KMS-11 (cell line): ENCODE measurements at regions not wholly inside any gene's neighbourhood (a gene's known extent, or its start where the extent isn't known, plus 50 kb on each side); places are given as distances from the start of the nearest gene placed in this dataset.

Experiments
- H2AFZ ChIP-seq: fragments of 200-600 bp; sonication (generic); 2 replicates; pipeline ENCODE4 v1.6.1; 2016; ENCODE audit warnings: antibody characterized with exemption, mixed run types, low read depth
- H3K27ac ChIP-seq: fragments of 200-600 bp; sonication (generic); 2 replicates; pipeline ENCODE4 v1.6.1; 2016; ENCODE audit warnings: mild to moderate bottlenecking, mixed run types
- H3K27me3 ChIP-seq: fragments of 200-600 bp; sonication (generic); 2 replicates; pipeline ENCODE4 v1.6.1; 2017; ENCODE audit warnings: mild to moderate bottlenecking, low read depth, mixed run types, moderate library complexity; ENCODE audit not compliant: insufficient read depth
- H3K36me3 ChIP-seq: fragments of 200-600 bp; sonication (generic); 2 replicates; pipeline ENCODE4 v1.6.1; 2017; ENCODE audit warnings: mild to moderate bottlenecking, mixed run types; ENCODE audit not compliant: insufficient read depth
- H3K4me1 ChIP-seq: fragments of 200-600 bp; sonication (generic); 2 replicates; pipeline ENCODE4 v1.6.1; 2016; ENCODE audit warnings: mild to moderate bottlenecking, low read depth, mixed run types; ENCODE audit not compliant: poor library complexity, severe bottlenecking
- H3K4me2 ChIP-seq: fragments of 200-600 bp; sonication (generic); 2 replicates; pipeline ENCODE4 v1.7.0; 2016; ENCODE audit warnings: mild to moderate bottlenecking, mixed run types
- H3K4me3 ChIP-seq: fragments of 200-600 bp; sonication (generic); IDR thresholded peaks from 2 replicates; pipeline ENCODE4 v1.6.1; 2017; ENCODE audit warnings: low read depth, low read length, mixed read lengths; ENCODE audit not compliant: insufficient read depth
- H3K79me2 ChIP-seq: fragments of 200-600 bp; sonication (generic); 2 replicates; pipeline ENCODE4 v1.6.1; 2016; ENCODE audit warnings: low read depth, mixed run types; ENCODE audit not compliant: insufficient read depth
- H3K9ac ChIP-seq: fragments of 200-600 bp; sonication (generic); 2 replicates; pipeline ENCODE4 v1.6.1; 2016; ENCODE audit warnings: mild to moderate bottlenecking, mixed run types
- H4K20me1 ChIP-seq: fragments of 200-600 bp; sonication (generic); 2 replicates; pipeline ENCODE4 v1.6.1; 2016; ENCODE audit warnings: mild to moderate bottlenecking, mixed run types; ENCODE audit not compliant: insufficient read depth
- TF ChIP-seq, protein P1 (sequence below): fragments of 200-600 bp; sonication (generic); conservative IDR thresholded peaks from 2 replicates; pipeline ENCODE4 v1.6.1; 2017; ENCODE audit warnings: low read depth, mild to moderate bottlenecking, antibody characterized with exemption, low read length, moderate library complexity, mixed read lengths

DNA sequence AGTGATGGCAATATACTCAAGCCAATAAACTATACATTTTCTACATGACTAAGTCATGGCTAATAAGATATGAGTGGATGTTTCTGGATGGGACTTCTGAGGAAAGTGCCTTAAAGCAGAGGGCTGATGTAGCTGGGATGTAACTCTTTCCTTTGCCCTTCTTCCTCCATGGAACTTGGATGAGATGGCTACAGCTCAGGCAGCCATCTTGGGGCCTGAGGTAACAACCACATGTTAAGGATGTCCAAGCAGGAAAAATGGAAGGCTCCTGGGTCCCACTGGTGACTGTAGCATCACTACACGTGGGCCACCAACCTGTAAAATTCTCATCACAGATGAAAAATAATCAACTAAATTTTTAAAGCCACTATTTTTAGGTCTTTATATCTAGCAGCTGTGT is 54.4 kb upstream of the GRIP1 start:
- TF ChIP-seq, protein P1, sequence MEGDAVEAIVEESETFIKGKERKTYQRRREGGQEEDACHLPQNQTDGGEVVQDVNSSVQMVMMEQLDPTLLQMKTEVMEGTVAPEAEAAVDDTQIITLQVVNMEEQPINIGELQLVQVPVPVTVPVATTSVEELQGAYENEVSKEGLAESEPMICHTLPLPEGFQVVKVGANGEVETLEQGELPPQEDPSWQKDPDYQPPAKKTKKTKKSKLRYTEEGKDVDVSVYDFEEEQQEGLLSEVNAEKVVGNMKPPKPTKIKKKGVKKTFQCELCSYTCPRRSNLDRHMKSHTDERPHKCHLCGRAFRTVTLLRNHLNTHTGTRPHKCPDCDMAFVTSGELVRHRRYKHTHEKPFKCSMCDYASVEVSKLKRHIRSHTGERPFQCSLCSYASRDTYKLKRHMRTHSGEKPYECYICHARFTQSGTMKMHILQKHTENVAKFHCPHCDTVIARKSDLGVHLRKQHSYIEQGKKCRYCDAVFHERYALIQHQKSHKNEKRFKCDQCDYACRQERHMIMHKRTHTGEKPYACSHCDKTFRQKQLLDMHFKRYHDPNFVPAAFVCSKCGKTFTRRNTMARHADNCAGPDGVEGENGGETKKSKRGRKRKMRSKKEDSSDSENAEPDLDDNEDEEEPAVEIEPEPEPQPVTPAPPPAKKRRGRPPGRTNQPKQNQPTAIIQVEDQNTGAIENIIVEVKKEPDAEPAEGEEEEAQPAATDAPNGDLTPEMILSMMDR, result no peak
- Histone ChIP-seq H3K27me3 (no peaks in the 10 kb centered on the region), H3K4me2 (no peak overlapping the region), H2AFZ (no peak overlapping the region), H3K27ac (no peak overlapping the region), H3K79me2 (no peaks in the 10 kb centered on the region), H3K9ac (no peak overlapping the region), H3K4me1 (no peaks in the 10 kb centered on the region), H3K36me3 (no peaks in the 10 kb centered on the region), H3K4me3 (no peak overlapping the region), H4K20me1 (no peaks in the 10 kb centered on the region)

DNA sequence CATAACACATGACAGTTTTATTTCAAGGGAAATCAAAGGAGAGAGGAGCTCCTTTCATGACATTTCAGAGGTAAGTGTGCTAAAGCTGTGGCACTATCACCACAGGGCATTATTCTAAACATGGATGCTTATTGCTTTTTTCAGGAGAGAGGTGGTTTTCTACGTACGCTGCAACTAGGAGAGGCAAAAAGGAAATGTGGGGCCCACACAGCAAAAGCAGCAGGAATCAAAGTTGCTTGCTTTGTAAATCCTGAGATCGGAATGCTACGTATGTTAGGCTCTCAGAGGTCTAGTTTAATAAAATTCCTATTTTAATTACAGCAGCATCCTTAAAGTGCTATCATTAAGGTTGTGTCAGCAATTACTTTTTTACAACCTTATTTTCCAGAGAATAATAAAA is 55.0 kb upstream of the GRIP1 start:
- TF ChIP-seq, protein P1, result no peak
- no peaks in the 10 kb centered on the region for H4K20me1 ChIP-seq
- no peaks in the 10 kb centered on the region for H3K36me3 ChIP-seq
- H3K27me3 ChIP-seq, result no peaks in the 10 kb centered on the region
- H3K27ac ChIP-seq, result no peak overlapping the region
- H3K9ac ChIP-seq, result no peak overlapping the region
- H3K4me2 ChIP-seq, result no peak overlapping the region
- H3K4me3 ChIP-seq, result no peak overlapping the region
- H3K4me1 ChIP-seq, result no peaks in the 10 kb centered on the region
- no peaks in the 10 kb centered on the region for H3K79me2 ChIP-seq
- no peak overlapping the region for H2AFZ ChIP-seq

DNA sequence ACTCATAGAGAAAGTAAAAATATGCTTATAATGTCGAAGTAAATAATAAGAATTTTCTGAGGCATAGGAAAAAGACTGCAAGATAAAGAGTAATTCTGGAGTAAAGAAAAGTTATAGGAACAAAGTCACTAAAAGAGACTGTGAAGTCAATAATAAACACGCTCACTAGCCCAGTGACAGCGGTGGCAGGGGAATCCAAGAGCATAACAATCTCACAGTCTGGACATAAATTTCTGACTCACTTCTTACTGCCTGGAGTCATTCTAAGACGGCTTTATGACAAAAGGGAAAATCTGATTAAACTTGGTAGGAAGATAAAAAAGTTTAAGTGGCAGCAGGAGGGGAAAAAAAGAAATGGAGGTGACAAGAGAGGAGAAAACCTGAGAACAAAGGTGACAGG is 56.4 kb upstream of the GRIP1 start:
- H3K79me2 ChIP-seq, result no peaks in the 10 kb centered on the region

DNA sequence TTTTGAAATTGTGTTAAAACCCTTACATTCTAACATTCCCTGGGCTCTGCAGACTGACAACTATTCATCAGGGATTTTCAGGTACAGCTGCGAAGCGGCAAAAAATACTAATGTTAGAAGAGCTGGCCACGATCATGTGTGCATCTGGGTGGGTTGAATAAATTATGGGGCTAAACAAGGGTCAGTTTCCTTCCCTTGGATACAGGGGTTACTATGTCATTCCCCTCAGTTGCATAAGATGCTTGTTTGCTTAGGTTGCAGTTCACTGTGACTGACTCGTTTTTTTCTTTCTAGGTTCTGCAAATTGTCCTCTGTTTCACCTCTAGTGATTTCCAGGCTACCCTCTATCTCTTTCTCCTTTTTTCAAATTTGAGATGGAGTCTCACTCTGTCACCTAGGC is 58.1 kb upstream of the GRIP1 start:
- H3K4me1 ChIP-seq, result no peaks in the 10 kb centered on the region
- no peak overlapping the region for H3K9ac ChIP-seq
- H3K36me3 ChIP-seq, result no peaks in the 10 kb centered on the region
- H3K4me3 ChIP-seq, result no peak overlapping the region
- H3K27me3 ChIP-seq, result no peaks in the 10 kb centered on the region
- H4K20me1 ChIP-seq, result no peaks in the 10 kb centered on the region
- no peaks in the 10 kb centered on the region for H3K79me2 ChIP-seq
- no peak overlapping the region for H2AFZ ChIP-seq
- H3K4me2 ChIP-seq, result no peak overlapping the region
- TF ChIP-seq, protein P1, result no peak
- H3K27ac ChIP-seq, result no peak overlapping the region

More for the DNA sequence above, 56.4 kb upstream of the GRIP1 start:
- H3K36me3 ChIP-seq, result no peaks in the 10 kb centered on the region
- H3K4me2 ChIP-seq, result no peak overlapping the region
- H3K27ac ChIP-seq, result no peak overlapping the region
- no peak overlapping the region for H3K9ac ChIP-seq
- no peak overlapping the region for H2AFZ ChIP-seq
- no peaks in the 10 kb centered on the region for H3K27me3 ChIP-seq
- no peaks in the 10 kb centered on the region for H3K4me1 ChIP-seq
- H3K4me3 ChIP-seq, result no peak overlapping the region
- no peaks in the 10 kb centered on the region for H4K20me1 ChIP-seq
- TF ChIP-seq, protein P1, result no peak

DNA sequence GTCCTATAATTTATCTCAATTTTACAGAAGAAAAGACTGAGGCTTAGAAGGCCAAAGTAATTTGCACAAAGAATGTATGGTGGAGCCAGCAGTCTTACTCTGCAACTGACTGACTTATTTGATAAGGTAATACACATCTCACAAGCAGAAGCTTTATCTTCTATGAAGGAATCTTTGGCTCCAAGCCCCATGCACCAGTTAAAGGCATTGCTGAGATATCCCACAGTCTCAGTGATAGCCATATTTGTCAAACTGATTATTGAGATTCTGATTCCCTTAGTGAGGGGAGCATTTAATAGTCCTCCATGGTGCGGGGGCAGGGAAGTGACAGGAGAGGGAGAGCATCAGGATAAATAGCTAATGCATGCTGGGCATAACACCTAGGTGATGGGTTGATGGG is 60.4 kb upstream of the GRIP1 start:
- peaks cover 8% of the 10 kb centered on the region for H3K4me1 ChIP-seq
- H3K4me2 ChIP-seq, result no peak overlapping the region

More for the DNA sequence above, 60.4 kb upstream of the GRIP1 start:
- H3K27ac ChIP-seq, result no peak overlapping the region
- TF ChIP-seq, protein P1, result no peak
- no peaks in the 10 kb centered on the region for H3K36me3 ChIP-seq
- H4K20me1 ChIP-seq, result no peaks in the 10 kb centered on the region
- no peaks in the 10 kb centered on the region for H3K79me2 ChIP-seq
- H3K9ac ChIP-seq, result no peak overlapping the region
- no peak overlapping the region for H3K4me3 ChIP-seq
- H2AFZ ChIP-seq, result no peak overlapping the region
- no peaks in the 10 kb centered on the region for H3K27me3 ChIP-seq
